CD4-positive, alpha-beta memory T cell (primary cell): ENCODE measurements at regions not wholly inside any gene's neighbourhood (a gene's known extent, or its start where the extent isn't known, plus 50 kb on each side); places are given as distances from the start of the nearest gene placed in this dataset.

ENCODE experiments used
- CTCF ChIA-PET: fragments of 350-600 bp; sonication (Branson Sonifier 250); formaldehyde crosslinking; loops from one replicate; lab custom pipeline; 2021; ENCODE audit warnings: inconsistent platforms; ENCODE audit not compliant: partially characterized antibody; lab: Charles Lee
- POLR2A ChIA-PET: fragments of 350-600 bp; sonication (Branson Sonifier 250); formaldehyde crosslinking; loops from one replicate; lab custom pipeline; 2021; ENCODE audit not compliant: partially characterized antibody; lab: Charles Lee
- DNase-seq, 5 donors: peaks; one replicate each; pipeline versions ENCODE4 v3.0.0 to v3.0.0-alpha.2; 2020 to 2022; ENCODE audit warnings: mixed read lengths in 1 of 5
- H3K27ac ChIP-seq: one replicate; pipeline ENCODE4 v1.7.0; 2013; ENCODE audit warnings: low read depth, low read length
- H3K27me3 ChIP-seq: 2 replicates; pipeline ENCODE4 v1.7.0; 2013; ENCODE audit warnings: mild to moderate bottlenecking, low read length, moderate library complexity; ENCODE audit not compliant: insufficient read depth
- H3K36me3 ChIP-seq: 2 replicates; pipeline ENCODE4 v1.7.0; 2013; ENCODE audit warnings: mild to moderate bottlenecking, low read length, moderate library complexity; ENCODE audit not compliant: insufficient read depth
- H3K4me1 ChIP-seq: 2 replicates; pipeline ENCODE4 v1.7.0; 2013; ENCODE audit warnings: mild to moderate bottlenecking, low read length, moderate library complexity; ENCODE audit not compliant: insufficient read depth
- H3K4me3 ChIP-seq, 2 donors: one replicate each; pipeline ENCODE4 v1.7.0; 2013; ENCODE audit warnings: low read length in 2 of 2, mild to moderate bottlenecking in 1 of 2
- H3K9me3 ChIP-seq, 2 donors: one replicate each; pipeline ENCODE4 v1.7.0; 2013; ENCODE audit warnings: low read length in 2 of 2, control low read depth in 1 of 2; ENCODE audit not compliant: control insufficient read depth in 1 of 2
- H3K27ac Mint-ChIP-seq, 7 donors: one replicate each; pipeline ENCODE4 v1.8.0; 2020 to 2021; ENCODE audit warnings: mixed read lengths in 7 of 7, mild to moderate bottlenecking in 6 of 7, inconsistent platforms in 3 of 7, moderate library complexity in 3 of 7
- H3K27me3 Mint-ChIP-seq, 2 donors: one replicate each; pipeline ENCODE4 v1.8.0; 2020 to 2021; ENCODE audit warnings: mixed read lengths in 2 of 2
- H3K36me3 Mint-ChIP-seq, 2 donors: one replicate each; pipeline ENCODE4 v1.8.0; 2020 to 2021; ENCODE audit warnings: mixed read lengths in 2 of 2, inconsistent platforms in 1 of 2, mild to moderate bottlenecking in 1 of 2
- H3K4me1 Mint-ChIP-seq, 4 donors: one replicate each; pipeline ENCODE4 v1.8.0; 2020 to 2021; ENCODE audit warnings: mixed read lengths in 4 of 4, mild to moderate bottlenecking in 1 of 4
- H3K4me3 Mint-ChIP-seq, 8 donors: one replicate each; pipeline ENCODE4 v1.8.0; 2020 to 2021; ENCODE audit warnings: mixed read lengths in 8 of 8, mild to moderate bottlenecking in 7 of 8, moderate library complexity in 6 of 8, inconsistent platforms in 3 of 8
- H3K9me3 Mint-ChIP-seq, 8 donors: one replicate each; pipeline ENCODE4 v1.8.0; 2020 to 2021; ENCODE audit warnings: mixed read lengths in 8 of 8, mild to moderate bottlenecking in 5 of 8, inconsistent platforms in 3 of 8, moderate library complexity in 1 of 8
- intact Hi-C: fragments of 100-400 bp; cut with micrococcal nuclease; formaldehyde crosslinking; loops from one replicate; pipeline ENCODE4 v1.15.1; 2023

- no peak overlapping the region for H3K27ac ChIP-seq
- no peak overlapping the region for H3K4me3 ChIP-seq
- DNase-seq, result no peak
- Mint-ChIP-seq H3K36me3 (no peaks in the 10 kb centered on the region), H3K4me3 (no peak overlapping the region), H3K27me3 (peaks cover 0 to 1% of the 10 kb centered on the region in 2 donors), H3K27ac (no peak overlapping the region), H3K9me3 (peaks cover 0 to 6% (median 0%) of the 10 kb centered on the region in 8 donors), H3K4me1 (no peaks in the 10 kb centered on the region)
- ChIA-PET CTCF (no interaction called here), POLR2A (no interaction called here)
- H3K27me3 ChIP-seq, result no peaks in the 10 kb centered on the region
- no peaks in the 10 kb centered on the region for H3K36me3 ChIP-seq
- intact Hi-C loops, result no loop called here
- H3K9me3 ChIP-seq, result no peaks in the 10 kb centered on the region
- no peaks in the 10 kb centered on the region for H3K4me1 ChIP-seq
Observed at GRCh38 chr22:48678171-48679135, 1149.2 kb downstream of the BRD1 start.

- Histone ChIP-seq H3K4me3 (no peak overlapping the region), H3K4me1 (no peaks in the 10 kb centered on the region), H3K27ac (no peak overlapping the region), H3K9me3 (no peaks in the 10 kb centered on the region), H3K36me3 (no peaks in the 10 kb centered on the region), H3K27me3 (no peaks in the 10 kb centered on the region)
- Mint-ChIP-seq H3K27me3 (no peaks in the 10 kb centered on the region), H3K4me3 (no peak overlapping the region), H3K4me1 (no peaks in the 10 kb centered on the region), H3K9me3 (peaks cover 0 to 13% (median 6%) of the 10 kb centered on the region in 8 donors), H3K36me3 (no peaks in the 10 kb centered on the region), H3K27ac (no peak overlapping the region)
- POLR2A ChIA-PET, result no interaction called here
- CTCF ChIA-PET, result no interaction called here
- intact Hi-C loops, result no loop called here
- no peak for DNase-seq
Observed at GRCh38 chr22:48677621-48678020, 1150.1 kb downstream of the BRD1 start.

- intact Hi-C loops, result no loop called here
- no peaks in the 10 kb centered on the region for H3K36me3 Mint-ChIP-seq
- no peak for DNase-seq
- no peak overlapping the region for H3K4me3 ChIP-seq
- H3K9me3 ChIP-seq, result no peaks in the 10 kb centered on the region
- no peak overlapping the region for H3K4me3 Mint-ChIP-seq
- H3K27ac ChIP-seq, result no peak overlapping the region
- no peaks in the 10 kb centered on the region for H3K36me3 ChIP-seq
- CTCF ChIA-PET, result no interaction called here
- no peaks in the 10 kb centered on the region for H3K4me1 ChIP-seq
- no peaks in the 10 kb centered on the region for H3K27me3 Mint-ChIP-seq
- H3K27me3 ChIP-seq, result no peaks in the 10 kb centered on the region
- peaks cover 0 to 18% (median 10%) of the 10 kb centered on the region in 8 donors for H3K9me3 Mint-ChIP-seq
- POLR2A ChIA-PET, result no interaction called here
- H3K27ac Mint-ChIP-seq, result no peak overlapping the region
- H3K4me1 Mint-ChIP-seq, result no peaks in the 10 kb centered on the region
Observed at GRCh38 chr22:48677168-48677520, 1150.5 kb downstream of the BRD1 start.

- no peaks in the 10 kb centered on the region for H3K4me1 Mint-ChIP-seq
- H3K4me3 Mint-ChIP-seq, result no peak overlapping the region
- peaks cover 0 to 21% (median 13%) of the 10 kb centered on the region in 8 donors for H3K9me3 Mint-ChIP-seq
- no peak for DNase-seq
- Histone ChIP-seq H3K4me3 (no peak overlapping the region), H3K27me3 (no peaks in the 10 kb centered on the region), H3K4me1 (no peaks in the 10 kb centered on the region), H3K9me3 (no peaks in the 10 kb centered on the region), H3K27ac (no peak overlapping the region), H3K36me3 (no peaks in the 10 kb centered on the region)
- POLR2A ChIA-PET, result no interaction called here
- H3K27ac Mint-ChIP-seq, result no peak overlapping the region
- intact Hi-C loops, result no loop called here
- H3K36me3 Mint-ChIP-seq, result no peaks in the 10 kb centered on the region
- no peaks in the 10 kb centered on the region for H3K27me3 Mint-ChIP-seq
- CTCF ChIA-PET, result no interaction called here
Observed at GRCh38 chr22:48676266-48677167, 1151.2 kb downstream of the BRD1 start.

- ChIA-PET POLR2A (no interaction called here), CTCF (no interaction called here)
- H3K4me3 Mint-ChIP-seq, result no peak overlapping the region
- no peaks in the 10 kb centered on the region for H3K4me1 Mint-ChIP-seq
- H3K27me3 Mint-ChIP-seq, result no peaks in the 10 kb centered on the region
- H3K9me3 Mint-ChIP-seq, result peaks cover 0 to 21% (median 13%) of the 10 kb centered on the region in 8 donors
- H3K36me3 Mint-ChIP-seq, result no peaks in the 10 kb centered on the region
- Histone ChIP-seq H3K27me3 (no peaks in the 10 kb centered on the region), H3K9me3 (no peaks in the 10 kb centered on the region), H3K4me1 (no peaks in the 10 kb centered on the region), H3K4me3 (no peak overlapping the region), H3K36me3 (no peaks in the 10 kb centered on the region), H3K27ac (no peak overlapping the region)
- intact Hi-C loops, result no loop called here
- DNase-seq, result no peak
- no peak overlapping the region for H3K27ac Mint-ChIP-seq
Observed at GRCh38 chr22:48675830-48676145, 1151.9 kb downstream of the BRD1 start.

- Mint-ChIP-seq H3K9me3 (peaks cover 0 to 21% (median 13%) of the 10 kb centered on the region in 8 donors), H3K27ac (no peak overlapping the region), H3K27me3 (no peaks in the 10 kb centered on the region), H3K36me3 (no peaks in the 10 kb centered on the region), H3K4me1 (no peaks in the 10 kb centered on the region), H3K4me3 (no peak overlapping the region)
- no peaks in the 10 kb centered on the region for H3K27me3 ChIP-seq
- no peaks in the 10 kb centered on the region for H3K9me3 ChIP-seq
- intact Hi-C loops, result no loop called here
- no peak overlapping the region for H3K27ac ChIP-seq
- ChIA-PET CTCF (no interaction called here), POLR2A (no interaction called here)
- no peak overlapping the region for H3K4me3 ChIP-seq
- DNase-seq, result no peak
- no peaks in the 10 kb centered on the region for H3K4me1 ChIP-seq
- no peaks in the 10 kb centered on the region for H3K36me3 ChIP-seq
Observed at GRCh38 chr22:48675141-48675829, 1152.4 kb downstream of the BRD1 start.
